ENCODE measurements at regions not wholly inside any gene's neighbourhood (a gene's known extent, or its start where the extent isn't known, plus 50 kb on each side); places are given as distances from the start of the nearest gene placed in this dataset.

GRCh38 chr2:34907812-34908211, 1308.7 kb upstream of the FAM98A start:
- H3K9me3 ChIP-seq (ENCODE audit: insufficient read depth, low read length): no peaks in the 10 kb centered on the region
- H3K4me1 ChIP-seq (ENCODE audit: low read length): peaks cover 10% of the 10 kb centered on the region
- H3K79me2 ChIP-seq (ENCODE audit: low read length): no peaks in the 10 kb centered on the region

GRCh38 chr2:34901739-34902138, 1302.6 kb upstream of the FAM98A start:
- no peak overlapping the region for H3K4me3 ChIP-seq (ENCODE audit: low read length)
- no peaks in the 10 kb centered on the region for H4K20me1 ChIP-seq (ENCODE audit: insufficient read depth, low read length)
- H3K9ac ChIP-seq (ENCODE audit: low read length): no peak overlapping the region
- no peaks in the 10 kb centered on the region for H3K36me3 ChIP-seq (replicated peaks; ENCODE audit: low read depth, low read length)
- H3K27ac ChIP-seq (ENCODE audit: low read length): no peak overlapping the region
- no peaks in the 10 kb centered on the region for H3K27me3 ChIP-seq (ENCODE audit: low read depth, low read length)
- no peak overlapping the region for H3K4me2 ChIP-seq (ENCODE audit: low read length)
- no peaks in the 10 kb centered on the region for H3K79me2 ChIP-seq (ENCODE audit: low read length)
- no peaks in the 10 kb centered on the region for H3K4me1 ChIP-seq (ENCODE audit: low read length)
- TF ChIP-seq EZH2phosphoT487 (IDR thresholded peaks at IDR 0.05; ENCODE audit: low read depth) (no peak), CTCF (IDR thresholded peaks at IDR 0.05; ENCODE audit: low read depth, low read length) (no peak)
- H2AFZ ChIP-seq (ENCODE audit: low read depth, low read length): no peak overlapping the region
- no peaks in the 10 kb centered on the region for H3K9me3 ChIP-seq (ENCODE audit: insufficient read depth, low read length)

More at GRCh38 chr2:34907812-34908211, 1308.7 kb upstream of the FAM98A start:
- TF ChIP-seq EZH2phosphoT487 (IDR thresholded peaks at IDR 0.05; ENCODE audit: low read depth) (no peak), CTCF (IDR thresholded peaks at IDR 0.05; ENCODE audit: low read depth, low read length) (peak; percentile 53)
- no peaks in the 10 kb centered on the region for H3K27me3 ChIP-seq (ENCODE audit: low read depth, low read length)
- H3K9ac ChIP-seq (ENCODE audit: low read length): no peak overlapping the region
- H2AFZ ChIP-seq (ENCODE audit: low read depth, low read length): no peak overlapping the region
- H4K20me1 ChIP-seq (ENCODE audit: insufficient read depth, low read length): no peaks in the 10 kb centered on the region
- H3K27ac ChIP-seq (ENCODE audit: low read length): no peak overlapping the region
- no peak overlapping the region for H3K4me2 ChIP-seq (ENCODE audit: low read length)
- no peak overlapping the region for H3K4me3 ChIP-seq (ENCODE audit: low read length)
- no peaks in the 10 kb centered on the region for H3K36me3 ChIP-seq (replicated peaks; ENCODE audit: low read depth, low read length)

- H3K27ac ChIP-seq (ENCODE audit: low read length): no peak overlapping the region
- no peaks in the 10 kb centered on the region for H3K4me1 ChIP-seq (ENCODE audit: low read length)
- H3K9ac ChIP-seq (ENCODE audit: low read length): no peak overlapping the region
- H3K79me2 ChIP-seq (ENCODE audit: low read length): no peaks in the 10 kb centered on the region
- no peaks in the 10 kb centered on the region for H3K36me3 ChIP-seq (replicated peaks; ENCODE audit: low read depth, low read length)
- no peak for TF ChIP-seq CTCF (IDR thresholded peaks at IDR 0.05; ENCODE audit: low read depth, low read length)
- TF ChIP-seq EZH2phosphoT487 (IDR thresholded peaks at IDR 0.05; ENCODE audit: low read depth): no peak
- no peak overlapping the region for H3K4me2 ChIP-seq (ENCODE audit: low read length)
- H3K9me3 ChIP-seq (ENCODE audit: insufficient read depth, low read length): no peaks in the 10 kb centered on the region
- H3K4me3 ChIP-seq (ENCODE audit: low read length): no peak overlapping the region
- no peaks in the 10 kb centered on the region for H4K20me1 ChIP-seq (ENCODE audit: insufficient read depth, low read length)
- H2AFZ ChIP-seq (ENCODE audit: low read depth, low read length): no peak overlapping the region
- H3K27me3 ChIP-seq (ENCODE audit: low read depth, low read length): no peaks in the 10 kb centered on the region
Observed at GRCh38 chr2:34899079-34899478, 1300.0 kb upstream of the FAM98A start.

- no peak for TF ChIP-seq EZH2phosphoT487 (IDR thresholded peaks at IDR 0.05; ENCODE audit: low read depth)
- no peak for TF ChIP-seq CTCF (IDR thresholded peaks at IDR 0.05; ENCODE audit: low read depth, low read length)
- Histone ChIP-seq H3K4me3 (ENCODE audit: low read length) (no peak overlapping the region), H3K27ac (ENCODE audit: low read length) (no peak overlapping the region), H3K36me3 (replicated peaks; ENCODE audit: low read depth, low read length) (no peaks in the 10 kb centered on the region), H2AFZ (ENCODE audit: low read depth, low read length) (no peak overlapping the region), H3K9me3 (ENCODE audit: insufficient read depth, low read length) (no peaks in the 10 kb centered on the region), H3K4me1 (ENCODE audit: low read length) (no peaks in the 10 kb centered on the region), H3K9ac (ENCODE audit: low read length) (no peak overlapping the region), H3K4me2 (ENCODE audit: low read length) (no peak overlapping the region), H3K79me2 (ENCODE audit: low read length) (no peaks in the 10 kb centered on the region), H4K20me1 (ENCODE audit: insufficient read depth, low read length) (no peaks in the 10 kb centered on the region), H3K27me3 (ENCODE audit: low read depth, low read length) (no peaks in the 10 kb centered on the region)
Observed at GRCh38 chr2:34892766-34893165, 1293.7 kb upstream of the FAM98A start.

Data from OCI-LY3 (cell line).